Pons (tissue), 1 donor: ENCODE measurements at regions not wholly inside any gene's neighbourhood (a gene's known extent, or its start where the extent isn't known, plus 50 kb on each side); places are given as distances from the start of the nearest gene placed in this dataset.
A peak's percentile ranks its signal among the peaks of the same experiment; 100 is the strongest.

Source experiments
- DNase-seq: peaks from one replicate; pipeline ENCODE4 v3.0.0-alpha.2; 2016; ENCODE audit warnings: low spot score

- DNase-seq = no peak
Observed at GRCh38 chr13:58051396-58051795, 419.9 kb downstream of the PCDH17 start.

GRCh38 chr13:58051807-58052375, 420.3 kb downstream of the PCDH17 start:
- DNase-seq = no peak

- no peak for DNase-seq
Observed at GRCh38 chr13:58056426-58056825, 424.9 kb downstream of the PCDH17 start.

- no peak for DNase-seq
Observed at GRCh38 chr13:58059624-58060023, 428.1 kb downstream of the PCDH17 start.

- DNase-seq = no peak
Observed at GRCh38 chr13:58080806-58081205, 449.3 kb downstream of the PCDH17 start.

GRCh38 chr13:58081301-58081820, 449.8 kb downstream of the PCDH17 start:
- DNase-seq = no peak

GRCh38 chr13:58083064-58083463, 451.5 kb downstream of the PCDH17 start:
- no peak for DNase-seq

- DNase-seq = no peak
Observed at GRCh38 chr13:58085274-58085673, 453.7 kb downstream of the PCDH17 start.

- no peak for DNase-seq
Observed at GRCh38 chr13:58085819-58086218, 454.3 kb downstream of the PCDH17 start.

- DNase-seq = no peak
Observed at GRCh38 chr13:58087566-58087965, 456.0 kb downstream of the PCDH17 start.

GRCh38 chr13:58093394-58093793, 461.9 kb downstream of the PCDH17 start:
- no peak for DNase-seq

- DNase-seq = no peak
Observed at GRCh38 chr13:58097831-58098230, 466.3 kb downstream of the PCDH17 start.

GRCh38 chr13:58119351-58119750, 487.8 kb downstream of the PCDH17 start:
- no peak for DNase-seq

GRCh38 chr13:58119804-58120203, 488.3 kb downstream of the PCDH17 start:
- DNase-seq = no peak

GRCh38 chr13:58126496-58126895, 495.0 kb downstream of the PCDH17 start:
- no peak for DNase-seq

GRCh38 chr13:58134012-58134411, 502.5 kb downstream of the PCDH17 start:
- no peak for DNase-seq

- DNase-seq = no peak
Observed at GRCh38 chr13:58134525-58134924, 503.0 kb downstream of the PCDH17 start.

GRCh38 chr13:58142952-58143351, 511.4 kb downstream of the PCDH17 start:
- no peak for DNase-seq

GRCh38 chr13:58144616-58145015, 513.1 kb downstream of the PCDH17 start:
- no peak for DNase-seq

GRCh38 chr13:58151452-58151851, 519.9 kb downstream of the PCDH17 start:
- peak; percentile 4 for DNase-seq

- DNase-seq = no peak
Observed at GRCh38 chr13:58160980-58161379, 529.4 kb downstream of the PCDH17 start.

- no peak for DNase-seq
Observed at GRCh38 chr13:58165617-58166016, 534.1 kb downstream of the PCDH17 start.

- DNase-seq = no peak
Observed at GRCh38 chr13:58181111-58181510, 549.6 kb downstream of the PCDH17 start.

- no peak for DNase-seq
Observed at GRCh38 chr13:58187881-58188280, 556.3 kb downstream of the PCDH17 start.
